ENCODE measurements at regions not wholly inside any gene's neighbourhood (a gene's known extent, or its start where the extent isn't known, plus 50 kb on each side); places are given as distances from the start of the nearest gene placed in this dataset.
A peak's percentile ranks its signal among the peaks of the same experiment; 100 is the strongest.

DNA sequence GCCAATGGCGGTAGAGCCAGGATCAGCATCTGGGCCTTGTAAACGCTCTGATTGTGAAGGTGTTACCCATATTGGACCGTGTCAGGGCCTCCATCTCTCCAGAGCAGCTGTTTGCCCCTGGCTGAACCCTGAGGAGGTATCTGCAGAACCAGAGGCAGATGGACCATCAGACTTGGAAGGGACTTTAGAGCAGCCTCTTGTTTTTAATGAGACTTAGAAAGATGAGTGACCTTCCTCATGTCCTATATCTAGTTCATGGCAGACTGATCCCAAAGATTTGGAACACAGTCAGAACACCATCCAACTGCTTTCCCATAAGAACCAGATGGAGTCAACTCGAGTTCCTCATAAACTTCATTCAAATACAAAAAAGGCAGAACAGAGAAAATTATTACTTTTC lies 135.1 kb upstream of the MSX1 start:
- Histone ChIP-seq H3K27ac (ENCODE audit: low read depth, low read length) (no peak overlapping the region), H3K79me1 (ENCODE audit: low read length) (no peaks in the 10 kb centered on the region), H3K36me3 (ENCODE audit: control insufficient read depth, insufficient read depth, low read length) (no peaks in the 10 kb centered on the region), H3K56ac (ENCODE audit: low read length) (no peak overlapping the region), H3K4me2 (ENCODE audit: low read length) (no peak overlapping the region), H2BK120ac (ENCODE audit: low read depth, low read length) (no peak overlapping the region), H3K23ac (ENCODE audit: low read length) (no peak overlapping the region), H2AK5ac (ENCODE audit: low read length) (no peak overlapping the region), H2BK15ac (replicated peaks; ENCODE audit: low read depth) (no peak overlapping the region), H3K27me3 (ENCODE audit: insufficient read depth, low read length, poor library complexity) (no peaks in the 10 kb centered on the region), H4K8ac (ENCODE audit: low read depth, low read length) (no peak overlapping the region), H2BK5ac (ENCODE audit: low read length) (no peak overlapping the region), H3K4me3 (ENCODE audit: low read length) (no peak overlapping the region), H3K79me2 (ENCODE audit: control insufficient read depth, insufficient read depth, low read length) (no peaks in the 10 kb centered on the region), H3K4me1 (ENCODE audit: control insufficient read depth, low read depth, low read length) (no peaks in the 10 kb centered on the region), H3K18ac (ENCODE audit: low read length) (no peak overlapping the region), H3K4ac (ENCODE audit: low read depth, low read length) (no peak overlapping the region), H3K9ac (ENCODE audit: low read length) (no peak overlapping the region), H4K5ac (ENCODE audit: low read length) (no peak overlapping the region)
- no CpG with 5 or more reads among the region's 4 CpGs for WGBS (ENCODE audit: extremely low coverage, insufficient coverage, low lambda C conversion rate)
- no peak for DNase-seq

DNA sequence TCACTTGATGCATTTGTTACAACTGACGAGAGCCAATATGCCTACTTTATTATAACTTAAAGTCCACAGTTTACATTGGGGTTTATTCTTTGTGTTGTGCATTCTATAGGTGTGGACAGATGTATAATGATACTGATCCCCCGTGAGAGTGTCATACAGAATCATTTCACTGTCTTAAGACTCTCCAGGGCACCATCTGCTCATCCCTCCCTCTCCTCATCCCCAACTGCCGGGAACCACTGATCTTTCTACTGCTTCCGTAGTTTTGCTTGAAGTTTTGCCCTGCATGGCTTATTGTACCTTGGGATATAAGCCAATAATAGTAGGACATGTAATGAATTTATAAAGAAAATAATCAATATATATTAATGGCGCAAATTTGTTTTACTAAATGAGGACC lies 137.8 kb upstream of the MSX1 start:
- Histone ChIP-seq H3K56ac (ENCODE audit: low read length) (no peak overlapping the region), H2BK120ac (ENCODE audit: low read depth, low read length) (no peak overlapping the region), H3K36me3 (ENCODE audit: control insufficient read depth, insufficient read depth, low read length) (no peaks in the 10 kb centered on the region), H3K27ac (ENCODE audit: low read depth, low read length) (no peak overlapping the region), H3K4me2 (ENCODE audit: low read length) (no peak overlapping the region), H2BK15ac (replicated peaks; ENCODE audit: low read depth) (no peak overlapping the region), H2AK5ac (ENCODE audit: low read length) (no peak overlapping the region), H3K9ac (ENCODE audit: low read length) (no peak overlapping the region), H3K4me3 (ENCODE audit: low read length) (no peak overlapping the region), H3K18ac (ENCODE audit: low read length) (no peak overlapping the region), H3K4ac (ENCODE audit: low read depth, low read length) (no peak overlapping the region), H3K4me1 (ENCODE audit: control insufficient read depth, low read depth, low read length) (no peaks in the 10 kb centered on the region), H4K5ac (ENCODE audit: low read length) (no peak overlapping the region), H3K79me1 (ENCODE audit: low read length) (no peaks in the 10 kb centered on the region), H3K23ac (ENCODE audit: low read length) (no peak overlapping the region), H3K79me2 (ENCODE audit: control insufficient read depth, insufficient read depth, low read length) (no peaks in the 10 kb centered on the region), H4K8ac (ENCODE audit: low read depth, low read length) (no peak overlapping the region), H3K27me3 (ENCODE audit: insufficient read depth, low read length, poor library complexity) (no peaks in the 10 kb centered on the region), H2BK5ac (ENCODE audit: low read length) (no peak overlapping the region)
- no peak for DNase-seq
- no CpG with 5 or more reads among the region's 5 CpGs for WGBS (ENCODE audit: extremely low coverage, insufficient coverage, low lambda C conversion rate)

GRCh38 chr4:4720646-4721045 lies 138.8 kb upstream of the MSX1 start:
- no peak overlapping the region for H3K27ac ChIP-seq (ENCODE audit: low read depth, low read length)
- H3K4me1 ChIP-seq (ENCODE audit: control insufficient read depth, low read depth, low read length): no peaks in the 10 kb centered on the region
- H3K79me1 ChIP-seq (ENCODE audit: low read length): no peaks in the 10 kb centered on the region
- H3K79me2 ChIP-seq (ENCODE audit: control insufficient read depth, insufficient read depth, low read length): no peaks in the 10 kb centered on the region
- no peak overlapping the region for H3K4ac ChIP-seq (ENCODE audit: low read depth, low read length)
- no peak overlapping the region for H3K4me3 ChIP-seq (ENCODE audit: low read length)
- no peak overlapping the region for H2AK5ac ChIP-seq (ENCODE audit: low read length)
- H3K56ac ChIP-seq (ENCODE audit: low read length): no peak overlapping the region
- no peak overlapping the region for H4K5ac ChIP-seq (ENCODE audit: low read length)
- H4K8ac ChIP-seq (ENCODE audit: low read depth, low read length): no peak overlapping the region
- WGBS (ENCODE audit: extremely low coverage, insufficient coverage, low lambda C conversion rate): no CpG with 5 or more reads among the region's 6 CpGs
- H3K4me2 ChIP-seq (ENCODE audit: low read length): no peak overlapping the region
- no peaks in the 10 kb centered on the region for H3K36me3 ChIP-seq (ENCODE audit: control insufficient read depth, insufficient read depth, low read length)
- H2BK5ac ChIP-seq (ENCODE audit: low read length): no peak overlapping the region
- no peak overlapping the region for H2BK120ac ChIP-seq (ENCODE audit: low read depth, low read length)
- no peak overlapping the region for H3K23ac ChIP-seq (ENCODE audit: low read length)
- DNase-seq: no peak
- H3K9ac ChIP-seq (ENCODE audit: low read length): no peak overlapping the region
- no peak overlapping the region for H2BK15ac ChIP-seq (replicated peaks; ENCODE audit: low read depth)
- no peaks in the 10 kb centered on the region for H3K27me3 ChIP-seq (ENCODE audit: insufficient read depth, low read length, poor library complexity)
- H3K18ac ChIP-seq (ENCODE audit: low read length): no peak overlapping the region

GRCh38 chr4:4719436-4719835 lies 140.0 kb upstream of the MSX1 start:
- no peak overlapping the region for H3K56ac ChIP-seq (ENCODE audit: low read length)
- no peak overlapping the region for H3K27ac ChIP-seq (ENCODE audit: low read depth, low read length)
- no peak overlapping the region for H4K8ac ChIP-seq (ENCODE audit: low read depth, low read length)
- no peak overlapping the region for H2AK5ac ChIP-seq (ENCODE audit: low read length)
- H3K23ac ChIP-seq (ENCODE audit: low read length): no peak overlapping the region
- H3K79me1 ChIP-seq (ENCODE audit: low read length): no peaks in the 10 kb centered on the region
- DNase-seq: no peak
- H3K4ac ChIP-seq (ENCODE audit: low read depth, low read length): no peak overlapping the region
- H4K5ac ChIP-seq (ENCODE audit: low read length): no peak overlapping the region
- H3K4me1 ChIP-seq (ENCODE audit: control insufficient read depth, low read depth, low read length): no peaks in the 10 kb centered on the region
- no peak overlapping the region for H3K9ac ChIP-seq (ENCODE audit: low read length)
- no peak overlapping the region for H2BK120ac ChIP-seq (ENCODE audit: low read depth, low read length)
- H3K27me3 ChIP-seq (ENCODE audit: insufficient read depth, low read length, poor library complexity): no peaks in the 10 kb centered on the region
- no peak overlapping the region for H3K4me2 ChIP-seq (ENCODE audit: low read length)
- H3K36me3 ChIP-seq (ENCODE audit: control insufficient read depth, insufficient read depth, low read length): no peaks in the 10 kb centered on the region
- no peaks in the 10 kb centered on the region for H3K79me2 ChIP-seq (ENCODE audit: control insufficient read depth, insufficient read depth, low read length)
- H3K18ac ChIP-seq (ENCODE audit: low read length): no peak overlapping the region
- no peak overlapping the region for H2BK5ac ChIP-seq (ENCODE audit: low read length)
- H2BK15ac ChIP-seq (replicated peaks; ENCODE audit: low read depth): no peak overlapping the region
- WGBS (ENCODE audit: extremely low coverage, insufficient coverage, low lambda C conversion rate): no CpG with 5 or more reads among the region's 4 CpGs
- H3K4me3 ChIP-seq (ENCODE audit: low read length): no peak overlapping the region

GRCh38 chr4:4717692-4718091 lies 141.8 kb upstream of the MSX1 start:
- DNase-seq: no peak
- Histone ChIP-seq H2AK5ac (ENCODE audit: low read length) (no peak overlapping the region), H3K79me2 (ENCODE audit: control insufficient read depth, insufficient read depth, low read length) (no peaks in the 10 kb centered on the region), H3K56ac (ENCODE audit: low read length) (no peak overlapping the region), H3K4me1 (ENCODE audit: control insufficient read depth, low read depth, low read length) (no peaks in the 10 kb centered on the region), H4K5ac (ENCODE audit: low read length) (no peak overlapping the region), H2BK5ac (ENCODE audit: low read length) (no peak overlapping the region), H3K27ac (ENCODE audit: low read depth, low read length) (no peak overlapping the region), H3K18ac (ENCODE audit: low read length) (no peak overlapping the region), H4K8ac (ENCODE audit: low read depth, low read length) (no peak overlapping the region), H2BK15ac (replicated peaks; ENCODE audit: low read depth) (no peak overlapping the region), H3K4ac (ENCODE audit: low read depth, low read length) (no peak overlapping the region), H3K4me3 (ENCODE audit: low read length) (no peak overlapping the region), H3K4me2 (ENCODE audit: low read length) (no peak overlapping the region), H3K23ac (ENCODE audit: low read length) (no peak overlapping the region), H3K9ac (ENCODE audit: low read length) (no peak overlapping the region), H3K79me1 (ENCODE audit: low read length) (no peaks in the 10 kb centered on the region), H3K27me3 (ENCODE audit: insufficient read depth, low read length, poor library complexity) (no peaks in the 10 kb centered on the region), H3K36me3 (ENCODE audit: control insufficient read depth, insufficient read depth, low read length) (no peaks in the 10 kb centered on the region), H2BK120ac (ENCODE audit: low read depth, low read length) (no peak overlapping the region)
- WGBS (ENCODE audit: extremely low coverage, insufficient coverage, low lambda C conversion rate): no CpG with 5 or more reads among the region's 6 CpGs

GRCh38 chr4:4714331-4714730 lies 145.1 kb upstream of the MSX1 start:
- no peak overlapping the region for H2BK120ac ChIP-seq (ENCODE audit: low read depth, low read length)
- H4K5ac ChIP-seq (ENCODE audit: low read length): no peak overlapping the region
- H2BK15ac ChIP-seq (replicated peaks; ENCODE audit: low read depth): no peak overlapping the region
- no peaks in the 10 kb centered on the region for H3K36me3 ChIP-seq (ENCODE audit: control insufficient read depth, insufficient read depth, low read length)
- no peak overlapping the region for H4K8ac ChIP-seq (ENCODE audit: low read depth, low read length)
- H3K4me2 ChIP-seq (ENCODE audit: low read length): no peak overlapping the region
- DNase-seq: peak; percentile 76
- no peaks in the 10 kb centered on the region for H3K27me3 ChIP-seq (ENCODE audit: insufficient read depth, low read length, poor library complexity)
- H3K4me3 ChIP-seq (ENCODE audit: low read length): no peak overlapping the region
- H3K27ac ChIP-seq (ENCODE audit: low read depth, low read length): no peak overlapping the region
- no peak overlapping the region for H3K56ac ChIP-seq (ENCODE audit: low read length)
- H3K4ac ChIP-seq (ENCODE audit: low read depth, low read length): no peak overlapping the region
- H3K18ac ChIP-seq (ENCODE audit: low read length): no peak overlapping the region
- H3K9ac ChIP-seq (ENCODE audit: low read length): no peak overlapping the region
- WGBS (ENCODE audit: extremely low coverage, insufficient coverage, low lambda C conversion rate): no CpG with 5 or more reads among the region's 2 CpGs
- no peak overlapping the region for H2AK5ac ChIP-seq (ENCODE audit: low read length)
- H3K79me2 ChIP-seq (ENCODE audit: control insufficient read depth, insufficient read depth, low read length): no peaks in the 10 kb centered on the region
- no peaks in the 10 kb centered on the region for H3K4me1 ChIP-seq (ENCODE audit: control insufficient read depth, low read depth, low read length)
- H3K23ac ChIP-seq (ENCODE audit: low read length): no peak overlapping the region
- no peak overlapping the region for H2BK5ac ChIP-seq (ENCODE audit: low read length)
- no peaks in the 10 kb centered on the region for H3K79me1 ChIP-seq (ENCODE audit: low read length)

Data from mesendoderm (in vitro differentiated cells).